Progenitor cell of endocrine pancreas (in vitro differentiated cells): ENCODE measurements at regions not wholly inside any gene's neighbourhood (a gene's known extent, or its start where the extent isn't known, plus 50 kb on each side); places are given as distances from the start of the nearest gene placed in this dataset.

Experiments
- DNase-seq: peaks from one replicate; pipeline ENCODE4 v3.0.0; 2021; ENCODE audit warnings: low spot score; ENCODE audit not compliant: unreplicated experiment
- H3K27ac Mint-ChIP-seq: 2 replicates; pipeline ENCODE4 v1.8.0; 2021; ENCODE audit warnings: mild to moderate bottlenecking, moderate library complexity, mixed read lengths
- H3K27me3 Mint-ChIP-seq: 2 replicates; pipeline ENCODE4 v1.8.0; 2021; ENCODE audit warnings: mixed read lengths
- H3K36me3 Mint-ChIP-seq: 2 replicates; pipeline ENCODE4 v1.8.0; 2022; ENCODE audit warnings: mixed read lengths; ENCODE audit not compliant: insufficient read depth
- H3K4me1 Mint-ChIP-seq: 2 replicates; pipeline ENCODE4 v1.8.0; 2021; ENCODE audit warnings: low read depth, mixed read lengths
- H3K4me3 Mint-ChIP-seq: 2 replicates; pipeline ENCODE4 v1.8.0; 2021; ENCODE audit warnings: low read depth, mild to moderate bottlenecking, moderate library complexity, mixed read lengths
- H3K9me3 Mint-ChIP-seq: 2 replicates; pipeline ENCODE4 v1.8.0; 2021; ENCODE audit warnings: low read depth, mixed read lengths
- CTCF ChIP-seq: fragments of 200-600 bp; sonication (generic); IDR thresholded peaks from one replicate; pipeline ENCODE4 v1.5.0; 2021; ENCODE audit warnings: antibody characterized with exemption, mild to moderate bottlenecking; ENCODE audit not compliant: unreplicated experiment

GRCh38 chr4:28238876-28239275, 1378.2 kb downstream of the STIM2 start:
- Mint-ChIP-seq H3K4me1 (peaks cover 5% of the 10 kb centered on the region), H3K36me3 (no peaks in the 10 kb centered on the region), H3K27me3 (no peaks in the 10 kb centered on the region), H3K9me3 (no peaks in the 10 kb centered on the region), H3K4me3 (no peak overlapping the region), H3K27ac (no peak overlapping the region)
- no peak for DNase-seq
- no peak for TF ChIP-seq CTCF

- no peaks in the 10 kb centered on the region for H3K27me3 Mint-ChIP-seq
- no peaks in the 10 kb centered on the region for H3K36me3 Mint-ChIP-seq
- H3K9me3 Mint-ChIP-seq, result no peaks in the 10 kb centered on the region
- peaks cover 5% of the 10 kb centered on the region for H3K4me1 Mint-ChIP-seq
- TF ChIP-seq CTCF, result no peak
- no peak overlapping the region for H3K4me3 Mint-ChIP-seq
- H3K27ac Mint-ChIP-seq, result no peak overlapping the region
- DNase-seq, result no peak
Observed at GRCh38 chr4:28241021-28241420, 1380.4 kb downstream of the STIM2 start.

- no peak for DNase-seq
- H3K27me3 Mint-ChIP-seq, result no peaks in the 10 kb centered on the region
- no peaks in the 10 kb centered on the region for H3K36me3 Mint-ChIP-seq
- H3K4me1 Mint-ChIP-seq, result no peaks in the 10 kb centered on the region
- no peak overlapping the region for H3K27ac Mint-ChIP-seq
- H3K4me3 Mint-ChIP-seq, result no peak overlapping the region
- no peak for TF ChIP-seq CTCF
- H3K9me3 Mint-ChIP-seq, result no peaks in the 10 kb centered on the region
Observed at GRCh38 chr4:28247805-28248204, 1387.2 kb downstream of the STIM2 start.

GRCh38 chr4:28248269-28248668, 1387.6 kb downstream of the STIM2 start:
- H3K27me3 Mint-ChIP-seq, result no peaks in the 10 kb centered on the region
- no peaks in the 10 kb centered on the region for H3K4me1 Mint-ChIP-seq

GRCh38 chr4:28250646-28251045, 1390.0 kb downstream of the STIM2 start:
- TF ChIP-seq CTCF, result no peak
- H3K4me1 Mint-ChIP-seq, result no peaks in the 10 kb centered on the region
- no peaks in the 10 kb centered on the region for H3K36me3 Mint-ChIP-seq
- H3K4me3 Mint-ChIP-seq, result no peak overlapping the region
- no peaks in the 10 kb centered on the region for H3K27me3 Mint-ChIP-seq
- H3K9me3 Mint-ChIP-seq, result peaks cover 3% of the 10 kb centered on the region
- H3K27ac Mint-ChIP-seq, result no peak overlapping the region
- no peak for DNase-seq

More at GRCh38 chr4:28248269-28248668, 1387.6 kb downstream of the STIM2 start:
- H3K9me3 Mint-ChIP-seq, result no peaks in the 10 kb centered on the region
- no peak overlapping the region for H3K4me3 Mint-ChIP-seq
- H3K27ac Mint-ChIP-seq, result no peak overlapping the region
- DNase-seq, result no peak
- no peaks in the 10 kb centered on the region for H3K36me3 Mint-ChIP-seq
- TF ChIP-seq CTCF, result no peak
